Heart right ventricle (tissue), 16 donors: ENCODE measurements at regions not wholly inside any gene's neighbourhood (a gene's known extent, or its start where the extent isn't known, plus 50 kb on each side); places are given as distances from the start of the nearest gene placed in this dataset.

Experiments used
- ATAC-seq, 8 donors: fragments of 200-7000 bp; cut with Tn5 transposase; one replicate each; pipeline ENCODE4 v1.9.1; 2020; ENCODE audit warnings: mild to moderate bottlenecking in 8 of 8, moderate library complexity in 8 of 8, moderate number of reproducible peaks in 1 of 8
- DNase-seq, 2 donors: peaks; one replicate each; pipeline ENCODE4 v3.0.0-alpha.2; 2020
- H3K27ac ChIP-seq, 10 donors: fragments of 200-600 bp; sonication (generic) in 2 of 10; one replicate each; pipeline versions ENCODE4 v1.5.0 to v1.8.0; 2020 to 2022; ENCODE audit warnings: mild to moderate bottlenecking in 3 of 10
- H3K27me3 ChIP-seq, 7 donors: fragments of 200-600 bp; one replicate each; pipeline ENCODE4 v1.8.0; 2021 to 2022; ENCODE audit warnings: mild to moderate bottlenecking in 2 of 7
- H3K36me3 ChIP-seq, 9 donors: fragments of 200-600 bp; sonication (generic) in 1 of 9; one replicate each; pipeline versions ENCODE4 v1.5.0 to v1.8.0; 2020 to 2022; ENCODE audit warnings: mild to moderate bottlenecking in 2 of 9
- H3K4me1 ChIP-seq, 9 donors: fragments of 200-600 bp; sonication (generic) in 1 of 9; one replicate each; pipeline versions ENCODE4 v1.5.0 to v1.8.0; 2020 to 2022; ENCODE audit warnings: mild to moderate bottlenecking in 4 of 9
- H3K4me3 ChIP-seq, 10 donors: fragments of 200-600 bp; sonication (generic) in 2 of 10; one replicate each; pipeline versions ENCODE4 v1.5.0 to v1.8.0; 2020 to 2022; ENCODE audit warnings: mild to moderate bottlenecking in 7 of 10, moderate library complexity in 2 of 10
- H3K9me3 ChIP-seq, 11 donors: fragments of 200-600 bp in 10 of 11; sonication (generic) in 2 of 11; one replicate each; pipeline versions ENCODE4 v1.5.0 to v1.8.0; 2013 to 2022; ENCODE audit warnings: mild to moderate bottlenecking in 2 of 11, control low read depth in 1 of 11, moderate library complexity in 1 of 11
- CTCF ChIP-seq, 9 donors: fragments of 200-600 bp; sonication (generic) in 2 of 9; IDR thresholded peaks; one replicate each; pipeline versions ENCODE4 v1.5.0 to v1.8.0; 2021 to 2022; ENCODE audit warnings: antibody characterized with exemption in 9 of 9, mild to moderate bottlenecking in 5 of 9, moderate library complexity in 1 of 9
- WGBS, 2 donors: extraction: QIAGEN DNeasy Blood & Tissue Kit; methylation state at CpG; one replicate each; pipeline ENCODE4 v1.1.7; 2013; ENCODE audit warnings: inconsistent platforms in 1 of 2; 5-methylcytosine and 5-hydroxymethylcytosine counted together
- intact Hi-C, 10 donors: fragments of 100-400 bp; cut with DNase I; formaldehyde crosslinking; loops; one replicate each; pipeline versions ENCODE4 v1.11.1 to v1.14.2; 2022
- donor health status: Arrhythmogenic right ventricular cardiomyopathy.
- donor health status: ischemic (EF 13 %, LVEDD 7.1; RV severe dilation, severe dysfunction).
- donor health status: healthy with polysubstance abuse.
- donor health status: DM: no; HTN: yes; CAD: no.
- donor health status: DM: no; HTN: no; CAD: no.
- donor health status: ischemic (EF 25% LVEDD 6.9; RV normal size, moderate dysfunction).
- donor health status: ischemic (EF 25% LVEDD 5.7; RV mildly dilated, moderate dysfunction).
- donor health status: healthy.
- donor health status: DM: yes; HTN: yes; CAD: no.
- donor health status: Ischemic cardiomyopathy.
- donor health status: ischemic (EF 35%, LVEDD 5.7; RV mildly dilated, moderate dysfunction).
- donor health status: nonischemic (EF 11% LVEDD 7.7; RV severe dilation, severe dysfunction).
- donor health status: DM: yes; HTN: yes; CAD: no.
- donor health status: PGD.
- donor health status: ischemic (EF 29% LVEDD 5.4; RV normal size, mild dysfunction).
- donor health status: nonischemic (EF 23%, LVEDD 6.1; RV moderate dilation, normal function).

GRCh38 chr9:129258124-129258822, 80.2 kb upstream of the IER5L start:
- no peak for TF ChIP-seq CTCF (IDR thresholded peaks at IDR 0.05)
- peak overlapping the region in 8 of 10 donors; percentile 5 to 46 (median 34) for H3K4me3 ChIP-seq
- 6 to 7% methylated on average over 62 of the region's 62 CpGs for WGBS, 2 donors

GRCh38 chr9:129256959-129257713, 79.1 kb upstream of the IER5L start:
- Histone ChIP-seq H3K4me3 (no peak overlapping the region), H3K9me3 (no peaks in the 10 kb centered on the region), H3K27me3 (peaks cover 0 to 19% (median 0%) of the 10 kb centered on the region in 7 donors), H3K27ac (peak overlapping the region in 6 of 10 donors; percentile 9 to 59 (median 51)), H3K36me3 (no peaks in the 10 kb centered on the region), H3K4me1 (peaks cover 9 to 54% (median 36%) of the 10 kb centered on the region in 9 donors)
- intact Hi-C loops: loop anchor here in 6 of 10 donors (5.0 to 10.0 kb wide), 7 partner anchors 60 to 348 kb away; partner anchors contain the start of gene IER5L (in 4 of the 6)
- TF ChIP-seq CTCF (IDR thresholded peaks at IDR 0.05): no peak
- ATAC-seq: no peak
- DNase-seq: no peak
- 85 to 91% methylated on average over 13 of the region's 13 CpGs for WGBS, 2 donors

More at GRCh38 chr9:129258124-129258822, 80.2 kb upstream of the IER5L start:
- peaks cover 5 to 53% (median 36%) of the 10 kb centered on the region in 9 donors for H3K4me1 ChIP-seq
- H3K27me3 ChIP-seq: peaks cover 0 to 19% (median 0%) of the 10 kb centered on the region in 7 donors
- H3K27ac ChIP-seq: peak overlapping the region in 6 of 10 donors; percentile 9 to 59 (median 51)
- peak; percentile 70 to 85 (median 80) for ATAC-seq
- peak; percentile 91 to 94 for DNase-seq
- no peaks in the 10 kb centered on the region for H3K36me3 ChIP-seq
- H3K9me3 ChIP-seq: no peaks in the 10 kb centered on the region
- intact Hi-C loops: loop anchor here in 6 of 10 donors (5.0 to 10.0 kb wide), 7 partner anchors 59 to 347 kb away; partner anchors contain the start of gene IER5L (in 4 of the 6)

GRCh38 chr9:129254566-129255287, 76.7 kb upstream of the IER5L start:
- H3K27ac ChIP-seq: peak overlapping the region in 9 of 10 donors; percentile 79 to 95 (median 86)
- peaks cover 0 to 19% (median 0%) of the 10 kb centered on the region in 7 donors for H3K27me3 ChIP-seq
- peak overlapping the region in 1 of 10 donors; percentile 18 for H3K4me3 ChIP-seq
- intact Hi-C loops: loop anchor here in 6 of 10 donors (2.0 to 10.0 kb wide), 9 partner anchors 63 to 350 kb away; partner anchors contain the start of gene IER5L (in 4 of the 6)
- ATAC-seq: no peak
- WGBS, 2 donors: 77 to 83% methylated on average over 9 of the region's 9 CpGs
- H3K4me1 ChIP-seq: peaks cover 9 to 48% (median 34%) of the 10 kb centered on the region in 9 donors
- DNase-seq: no peak
- TF ChIP-seq CTCF (IDR thresholded peaks at IDR 0.05): no peak
- H3K36me3 ChIP-seq: no peaks in the 10 kb centered on the region
- H3K9me3 ChIP-seq: no peaks in the 10 kb centered on the region
